H9 (cell line): ENCODE measurements at regions not wholly inside any gene's neighbourhood (a gene's known extent, or its start where the extent isn't known, plus 50 kb on each side); places are given as distances from the start of the nearest gene placed in this dataset.

Experiments
- DNase-seq: peaks from one replicate; pipeline ENCODE4 v3.0.0-alpha.2; 2017
- H2AFZ ChIP-seq: one replicate; pipeline ENCODE4 v1.6.1; 2013; ENCODE audit warnings: mild to moderate bottlenecking, low read length, control low read depth, moderate library complexity
- H2AK5ac ChIP-seq: 2 replicates; pipeline ENCODE4 v1.6.1; 2013; ENCODE audit warnings: low read length, control low read depth, mixed read lengths; ENCODE audit not compliant: insufficient read length
- H2BK120ac ChIP-seq: one replicate; pipeline ENCODE4 v1.6.1; 2013; ENCODE audit warnings: low read depth, mild to moderate bottlenecking, low read length, control low read depth, inconsistent platforms; ENCODE audit not compliant: poor library complexity, severe bottlenecking
- H2BK12ac ChIP-seq: 2 replicates; pipeline ENCODE4 v1.6.1; 2013; ENCODE audit warnings: low read length, control low read depth, mixed read lengths, low read depth; ENCODE audit not compliant: insufficient read length
- H2BK15ac ChIP-seq: 2 replicates; pipeline ENCODE4 v1.6.1; 2013; ENCODE audit warnings: low read depth, low read length, control low read depth
- H2BK20ac ChIP-seq: one replicate; pipeline ENCODE4 v1.6.1; 2013; ENCODE audit warnings: low read depth, mild to moderate bottlenecking, low read length, control low read depth, inconsistent platforms; ENCODE audit not compliant: poor library complexity, severe bottlenecking
- H2BK5ac ChIP-seq: 2 replicates; pipeline ENCODE4 v1.6.1; 2013; ENCODE audit warnings: low read length, control low read depth, mixed read lengths; ENCODE audit not compliant: insufficient read length
- H3K14ac ChIP-seq: 2 replicates; pipeline ENCODE4 v1.6.1; 2013; ENCODE audit warnings: low read length, control low read depth; ENCODE audit not compliant: insufficient read depth
- H3K18ac ChIP-seq: 2 replicates; pipeline ENCODE4 v1.6.1; 2013; ENCODE audit warnings: low read depth, mild to moderate bottlenecking, mixed read lengths, low read length, control low read depth; ENCODE audit not compliant: insufficient read length
- H3K23ac ChIP-seq: 2 replicates; pipeline ENCODE4 v1.6.1; 2013; ENCODE audit warnings: low read length, control low read depth, mixed read lengths, low read depth; ENCODE audit not compliant: insufficient read length
- H3K23me2 ChIP-seq: 2 replicates; pipeline ENCODE4 v1.6.1; 2013; ENCODE audit warnings: low read depth, mild to moderate bottlenecking, mixed read lengths, low read length, control low read depth; ENCODE audit not compliant: insufficient read length, poor library complexity, severe bottlenecking
- H3K27ac ChIP-seq: 2 replicates; pipeline ENCODE4 v1.5.1; 2013; ENCODE audit warnings: low read length, control low read depth, mixed read lengths, low read depth; ENCODE audit not compliant: insufficient read length
- H3K27me3 ChIP-seq: 2 replicates; pipeline ENCODE4 v1.6.1; 2013; ENCODE audit warnings: low read length, control low read depth, inconsistent platforms; ENCODE audit not compliant: insufficient read depth
- H3K4ac ChIP-seq: 2 replicates; pipeline ENCODE4 v1.6.1; 2013; ENCODE audit warnings: low read depth, mild to moderate bottlenecking, control low read depth, inconsistent platforms, low read length, moderate library complexity
- H3K4me1 ChIP-seq: 2 replicates; pipeline ENCODE4 v1.6.1; 2013; ENCODE audit warnings: low read length, control low read depth, inconsistent platforms; ENCODE audit not compliant: insufficient read depth
- H3K4me2 ChIP-seq: 2 replicates; pipeline ENCODE4 v1.6.1; 2013; ENCODE audit warnings: low read length, control low read depth, mixed read lengths; ENCODE audit not compliant: insufficient read length, insufficient read depth
- H3K56ac ChIP-seq: 2 replicates; pipeline ENCODE4 v1.6.1; 2013; ENCODE audit warnings: low read depth, mild to moderate bottlenecking, mixed read lengths, low read length, control low read depth; ENCODE audit not compliant: insufficient read length
- H3K79me1 ChIP-seq: 2 replicates; pipeline ENCODE4 v1.6.1; 2013; ENCODE audit warnings: low read depth, mild to moderate bottlenecking, moderate library complexity, low read length, control low read depth, inconsistent platforms; ENCODE audit not compliant: insufficient read depth, poor library complexity, severe bottlenecking
- H3K79me2 ChIP-seq: 2 replicates; pipeline ENCODE4 v1.6.1; 2013; ENCODE audit warnings: low read length, control low read depth, inconsistent platforms; ENCODE audit not compliant: insufficient read depth
- H3K9ac ChIP-seq: 2 replicates; pipeline ENCODE4 v1.6.1; 2013; ENCODE audit warnings: low read length, control low read depth, mixed read lengths; ENCODE audit not compliant: insufficient read length; ENCODE audit errors: extremely low read depth
- H3K9me3 ChIP-seq: one replicate; pipeline ENCODE4 v1.6.1; 2013; ENCODE audit warnings: low read depth, low read length, inconsistent platforms; ENCODE audit not compliant: control insufficient read depth
- H3T11ph ChIP-seq: one replicate; pipeline ENCODE4 v1.6.1; 2013; ENCODE audit warnings: mild to moderate bottlenecking, low read length, control low read depth, inconsistent platforms
- H4K20me1 ChIP-seq: one replicate; pipeline ENCODE4 v1.6.1; 2013; ENCODE audit not compliant: control insufficient read depth, insufficient read length, insufficient read depth
- H4K5ac ChIP-seq: 2 replicates; pipeline ENCODE4 v1.6.1; 2013; ENCODE audit warnings: low read depth, mild to moderate bottlenecking, mixed read lengths, low read length, control low read depth; ENCODE audit not compliant: insufficient read length
- H4K8ac ChIP-seq: replicated peaks from 2 replicates; pipeline ENCODE4 v1.6.1; 2013; ENCODE audit warnings: low read length, control low read depth, mixed read lengths, low read depth; ENCODE audit not compliant: insufficient read length
- H4K91ac ChIP-seq: 2 replicates; pipeline ENCODE4 v1.6.1; 2013; ENCODE audit warnings: low read depth, mild to moderate bottlenecking, moderate library complexity, mixed read lengths, low read length, control low read depth; ENCODE audit not compliant: insufficient read length
- H3K27ac Mint-ChIP-seq, 3 experiments: 2 replicates in 2 of 3; 3 replicates in 1 of 3; pipeline ENCODE4 v1.8.0; 2020 to 2021; ENCODE audit warnings: mixed read lengths in 3 of 3, mild to moderate bottlenecking in 1 of 3, moderate library complexity in 1 of 3
- H3K27me3 Mint-ChIP-seq: 2 replicates; pipeline ENCODE4 v1.8.0; 2021; ENCODE audit warnings: low read depth, mild to moderate bottlenecking, moderate library complexity, mixed read lengths
- H3K36me3 Mint-ChIP-seq, 3 experiments: 2 replicates in 2 of 3; 3 replicates in 1 of 3; pipeline ENCODE4 v1.8.0; 2020 to 2021; ENCODE audit warnings: low read depth in 3 of 3, mixed read lengths in 3 of 3; ENCODE audit not compliant: insufficient read depth in 1 of 3
- H3K4me1 Mint-ChIP-seq, 2 experiments: 2 replicates each; pipeline ENCODE4 v1.8.0; 2020; ENCODE audit warnings: mixed read lengths in 2 of 2
- H3K4me3 Mint-ChIP-seq, 2 experiments: 2 replicates in 1 of 2; 3 replicates in 1 of 2; pipeline ENCODE4 v1.8.0; 2020 to 2021; ENCODE audit warnings: mild to moderate bottlenecking in 2 of 2, mixed read lengths in 2 of 2, moderate library complexity in 1 of 2
- H3K9me3 Mint-ChIP-seq, 2 experiments: 2 replicates in 1 of 2; 3 replicates in 1 of 2; pipeline ENCODE4 v1.8.0; 2020; ENCODE audit warnings: mild to moderate bottlenecking in 2 of 2, mixed read lengths in 2 of 2, moderate library complexity in 1 of 2
- WGBS: extraction: QIAGEN DNeasy Blood & Tissue Kit; methylation state at CpG from one replicate; pipeline ENCODE4 v1.1.7; 2013; ENCODE audit warnings: missing lambda C conversion rate, low lambda C conversion rate, mixed read lengths; ENCODE audit not compliant: insufficient read length; ENCODE audit errors: extremely low coverage; 5-methylcytosine and 5-hydroxymethylcytosine counted together
- TF ChIP-seq, protein P1 (sequence below): fragments of 200-600 bp; sonication (generic); conservative IDR thresholded peaks from 3 replicates; pipeline ENCODE4 v1.8.0; 2021; ENCODE audit warnings: antibody characterized with exemption, mild to moderate bottlenecking

GRCh38 chr5:2249442-2249841 is 366.7 kb upstream of the IRX4 start:
- no peak overlapping the region for H3K18ac ChIP-seq
- no peaks in the 10 kb centered on the region for H3K9me3 ChIP-seq
- no CpG with 5 or more reads among the region's 10 CpGs for WGBS
- Mint-ChIP-seq H3K36me3 (peaks cover 0 to 14% (median 2%) of the 10 kb centered on the region in 3 experiments; a peak in 1 of 7 replicates), H3K27me3 (peaks cover 4% of the 10 kb centered on the region), H3K27ac (no peak overlapping the region), H3K4me3 (no peak overlapping the region), H3K9me3 (peaks cover 16 to 18% of the 10 kb centered on the region in 2 experiments; a peak in 4 of 5 replicates), H3K4me1 (peaks cover 0 to 9% of the 10 kb centered on the region in 2 experiments; a peak in 1 of 4 replicates)
- H3K4ac ChIP-seq = no peak overlapping the region
- no peaks in the 10 kb centered on the region for H3K4me1 ChIP-seq
- H3K14ac ChIP-seq = no peak overlapping the region; the same call in 1 of the 2 replicates
- no peak overlapping the region for H3T11ph ChIP-seq
- H3K9ac ChIP-seq = no peak overlapping the region
- no peak overlapping the region for H2AFZ ChIP-seq
- no peak overlapping the region for H3K56ac ChIP-seq
- no peak overlapping the region for H3K4me2 ChIP-seq
- H3K23me2 ChIP-seq = no peaks in the 10 kb centered on the region
- no peak overlapping the region for H2BK12ac ChIP-seq
- no peak overlapping the region for H4K91ac ChIP-seq
- H2BK120ac ChIP-seq = no peak overlapping the region
- H3K79me2 ChIP-seq = no peaks in the 10 kb centered on the region
- H3K79me1 ChIP-seq = no peaks in the 10 kb centered on the region
- H2BK5ac ChIP-seq = no peak overlapping the region
- no peaks in the 10 kb centered on the region for H4K20me1 ChIP-seq
- DNase-seq = no peak
- H3K27me3 ChIP-seq = no peaks in the 10 kb centered on the region
- H4K5ac ChIP-seq = no peak overlapping the region
- H2AK5ac ChIP-seq = no peak overlapping the region
- TF ChIP-seq, protein P1, sequence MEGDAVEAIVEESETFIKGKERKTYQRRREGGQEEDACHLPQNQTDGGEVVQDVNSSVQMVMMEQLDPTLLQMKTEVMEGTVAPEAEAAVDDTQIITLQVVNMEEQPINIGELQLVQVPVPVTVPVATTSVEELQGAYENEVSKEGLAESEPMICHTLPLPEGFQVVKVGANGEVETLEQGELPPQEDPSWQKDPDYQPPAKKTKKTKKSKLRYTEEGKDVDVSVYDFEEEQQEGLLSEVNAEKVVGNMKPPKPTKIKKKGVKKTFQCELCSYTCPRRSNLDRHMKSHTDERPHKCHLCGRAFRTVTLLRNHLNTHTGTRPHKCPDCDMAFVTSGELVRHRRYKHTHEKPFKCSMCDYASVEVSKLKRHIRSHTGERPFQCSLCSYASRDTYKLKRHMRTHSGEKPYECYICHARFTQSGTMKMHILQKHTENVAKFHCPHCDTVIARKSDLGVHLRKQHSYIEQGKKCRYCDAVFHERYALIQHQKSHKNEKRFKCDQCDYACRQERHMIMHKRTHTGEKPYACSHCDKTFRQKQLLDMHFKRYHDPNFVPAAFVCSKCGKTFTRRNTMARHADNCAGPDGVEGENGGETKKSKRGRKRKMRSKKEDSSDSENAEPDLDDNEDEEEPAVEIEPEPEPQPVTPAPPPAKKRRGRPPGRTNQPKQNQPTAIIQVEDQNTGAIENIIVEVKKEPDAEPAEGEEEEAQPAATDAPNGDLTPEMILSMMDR = no peak
- no peak overlapping the region for H4K8ac ChIP-seq
- no peak overlapping the region for H2BK15ac ChIP-seq
- H2BK20ac ChIP-seq = no peak overlapping the region
- no peak overlapping the region for H3K23ac ChIP-seq
- no peak overlapping the region for H3K27ac ChIP-seq
